Peyer's patch (tissue), 4 donors: ENCODE measurements at regions not wholly inside any gene's neighbourhood (a gene's known extent, or its start where the extent isn't known, plus 50 kb on each side); places are given as distances from the start of the nearest gene placed in this dataset.

Experiments used
- DNase-seq, 3 donors: peaks; one replicate each; pipeline ENCODE4 v3.0.0-alpha.2; 2017 to 2019
- H3K27ac ChIP-seq, 4 donors: fragments of 200-600 bp; sonication (generic); one replicate each; pipeline ENCODE4 v1.5.1; 2016 to 2019
- H3K27me3 ChIP-seq, 2 donors: fragments of 200-600 bp; sonication (generic); one replicate each; pipeline ENCODE4 v1.5.1; 2019
- H3K36me3 ChIP-seq, 3 donors: fragments of 200-600 bp; sonication (generic); one replicate each; pipeline ENCODE4 v1.5.1; 2016 to 2019
- H3K4me1 ChIP-seq, 4 donors: fragments of 200-600 bp; sonication (generic); one replicate each; pipeline ENCODE4 v1.5.1; 2016 to 2019
- H3K4me3 ChIP-seq, 4 donors: fragments of 200-600 bp; sonication (generic); 1 replicate in 3 of 4; 2 replicates in 1 of 4; pipeline ENCODE4 v1.5.1; 2016 to 2019; ENCODE audit warnings: mild to moderate bottlenecking in 1 of 4
- H3K9me3 ChIP-seq, 4 donors: fragments of 200-600 bp; sonication (generic); one replicate each; pipeline ENCODE4 v1.5.1; 2016 to 2019; ENCODE audit warnings: mild to moderate bottlenecking in 1 of 4
- CTCF ChIP-seq, 6 experiments: fragments of 450-650 bp in 4 of 6; fragments of 200-600 bp in 2 of 6; sonication (generic) in 1 of 6; IDR thresholded peaks; one replicate each; pipeline ENCODE4 v1.5.1; 2017 to 2019; ENCODE audit warnings: antibody characterized with exemption in 6 of 6, mild to moderate bottlenecking in 3 of 6, moderate library complexity in 1 of 6
- POLR2A ChIP-seq, 2 donors: fragments of 450-650 bp; IDR thresholded peaks; one replicate each; pipeline ENCODE4 v1.5.1; 2017; ENCODE audit warnings: antibody characterized with exemption in 2 of 2, mild to moderate bottlenecking in 2 of 2, moderate library complexity in 2 of 2

DNA sequence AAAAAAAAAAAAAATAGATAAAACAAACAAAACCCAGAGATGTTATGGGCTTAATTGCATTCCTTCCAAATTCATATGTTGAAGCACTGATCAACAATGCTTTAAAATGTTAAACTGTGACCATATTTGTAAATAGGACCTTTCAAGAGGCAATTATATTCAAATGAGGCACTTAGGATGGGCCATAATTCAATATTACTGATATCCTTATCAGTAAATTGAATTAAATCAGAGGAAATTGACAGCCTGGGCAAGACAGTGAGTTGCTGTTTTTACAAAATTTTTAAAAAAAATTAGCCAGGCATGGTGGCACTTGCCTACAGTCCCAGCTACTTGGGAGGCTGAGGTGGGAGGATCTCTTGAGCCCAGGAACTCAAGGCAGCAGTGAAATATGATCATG is 364.1 kb downstream of the GJA1 start:
- DNase-seq, result no peak
- Histone ChIP-seq H3K9me3 (no peaks in the 10 kb centered on the region), H3K27me3 (no peaks in the 10 kb centered on the region), H3K27ac (no peak overlapping the region), H3K4me3 (no peak overlapping the region), H3K36me3 (no peaks in the 10 kb centered on the region), H3K4me1 (no peaks in the 10 kb centered on the region)
- TF ChIP-seq CTCF (IDR thresholded peaks at IDR 0.05) (no peak), POLR2A (IDR thresholded peaks at IDR 0.05) (no peak)

GRCh38 chr6:121800047-121800446 is 364.6 kb downstream of the GJA1 start:
- no peak overlapping the region for H3K4me3 ChIP-seq
- no peak overlapping the region for H3K27ac ChIP-seq
- TF ChIP-seq POLR2A (IDR thresholded peaks at IDR 0.05) (no peak), CTCF (IDR thresholded peaks at IDR 0.05) (no peak)
- H3K27me3 ChIP-seq, result no peaks in the 10 kb centered on the region
- no peaks in the 10 kb centered on the region for H3K36me3 ChIP-seq
- no peaks in the 10 kb centered on the region for H3K9me3 ChIP-seq
- DNase-seq, result no peak
- H3K4me1 ChIP-seq, result no peaks in the 10 kb centered on the region

- no peak for TF ChIP-seq CTCF (IDR thresholded peaks at IDR 0.05)
- no peak for TF ChIP-seq POLR2A (IDR thresholded peaks at IDR 0.05)
- no peak overlapping the region for H3K27ac ChIP-seq
- H3K9me3 ChIP-seq, result no peaks in the 10 kb centered on the region
- H3K4me1 ChIP-seq, result no peaks in the 10 kb centered on the region
- no peak overlapping the region for H3K4me3 ChIP-seq
- DNase-seq, result no peak
- no peaks in the 10 kb centered on the region for H3K36me3 ChIP-seq
- H3K27me3 ChIP-seq, result no peaks in the 10 kb centered on the region
These were observed 370.7 kb downstream of the GJA1 start for GRCh38 chr6:121806116-121806515.

DNA sequence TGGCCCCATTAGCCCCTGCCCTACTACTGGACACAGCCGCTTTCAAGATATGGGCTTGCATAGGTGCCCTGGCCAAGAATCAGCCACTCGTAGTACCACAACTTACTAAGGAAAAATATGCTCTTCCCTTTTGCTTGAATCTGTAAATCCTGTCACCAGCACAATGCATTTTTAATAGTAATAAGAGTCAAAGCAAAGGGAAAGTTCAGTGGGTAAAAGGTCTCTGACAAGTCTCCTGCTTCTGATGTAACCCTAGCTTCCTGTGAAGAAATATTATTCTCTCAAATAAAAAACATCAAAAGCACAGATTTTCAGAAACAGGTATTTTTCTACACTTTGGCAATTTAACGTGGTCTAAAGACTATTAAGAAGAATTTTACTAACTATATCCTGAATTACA is 373.8 kb downstream of the GJA1 start:
- Histone ChIP-seq H3K27ac (no peak overlapping the region), H3K9me3 (no peaks in the 10 kb centered on the region), H3K27me3 (no peaks in the 10 kb centered on the region), H3K4me1 (no peaks in the 10 kb centered on the region), H3K4me3 (no peak overlapping the region), H3K36me3 (no peaks in the 10 kb centered on the region)
- no peak for DNase-seq
- TF ChIP-seq CTCF (IDR thresholded peaks at IDR 0.05) (no peak), POLR2A (IDR thresholded peaks at IDR 0.05) (no peak)

GRCh38 chr6:121810158-121811032 is 374.9 kb downstream of the GJA1 start:
- DNase-seq, result no peak
- Histone ChIP-seq H3K4me1 (no peaks in the 10 kb centered on the region), H3K36me3 (no peaks in the 10 kb centered on the region), H3K4me3 (no peak overlapping the region), H3K27ac (no peak overlapping the region), H3K27me3 (no peaks in the 10 kb centered on the region), H3K9me3 (no peaks in the 10 kb centered on the region)
- TF ChIP-seq CTCF (IDR thresholded peaks at IDR 0.05) (no peak), POLR2A (IDR thresholded peaks at IDR 0.05) (no peak)
